ENCODE measurements at regions not wholly inside any gene's neighbourhood (a gene's known extent, or its start where the extent isn't known, plus 50 kb on each side); places are given as distances from the start of the nearest gene placed in this dataset.

DNA sequence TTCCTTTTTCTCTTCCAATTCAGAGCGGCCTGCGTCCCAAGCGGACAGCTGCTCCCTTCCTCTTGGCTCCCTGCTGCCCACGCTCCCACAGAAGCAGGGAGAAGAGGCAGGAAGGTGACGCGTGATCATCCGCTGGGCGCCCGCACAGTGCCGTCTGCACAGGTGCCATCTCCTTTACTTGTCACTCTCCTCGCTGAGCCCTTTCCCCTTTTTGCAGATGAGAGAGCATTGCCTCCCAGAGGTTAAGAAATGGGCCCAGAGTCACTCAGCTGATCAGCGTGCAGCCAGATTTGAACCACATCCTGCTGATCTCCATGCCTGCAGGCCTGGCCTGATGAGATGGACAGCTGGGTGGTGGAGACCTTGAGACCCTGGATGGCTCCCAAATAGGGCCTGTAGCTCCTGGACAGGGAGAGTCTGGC lies 299.8 kb downstream of the SEC14L1 start:
- H3K36me3 Mint-ChIP-seq, result no peaks in the 10 kb centered on the region
- H3K27ac Mint-ChIP-seq, result peak overlapping the region; percentile 93 to 100 (median 99)
- no peaks in the 10 kb centered on the region for H3K9me3 Mint-ChIP-seq
- peaks cover 48 to 100% (median 99%) of the 10 kb centered on the region in 4 donors for H3K4me1 Mint-ChIP-seq
- H3K4me3 Mint-ChIP-seq, result peak overlapping the region; percentile 68 to 99 (median 89)
- ATAC-seq, result no peak
- H3K27me3 Mint-ChIP-seq, result peaks cover 0 to 4% (median 0%) of the 10 kb centered on the region in 5 donors
- DNase-seq, result no peak
- POLR2A ChIA-PET, result interaction anchor here (0.9 to 74.5 kb wide), 13 partner anchors 8 to 692 kb away, joined by 3 to 5369 read pairs (median 15); partner anchors contain the start of genes TMC6, TMC8 and TNRC6C

- Mint-ChIP-seq H3K9me3 (no peaks in the 10 kb centered on the region), H3K36me3 (no peaks in the 10 kb centered on the region)
- POLR2A ChIA-PET, result interaction anchor here (0.8 to 74.5 kb wide), 15 partner anchors 9 to 691 kb away, joined by 3 to 5369 read pairs (median 10); partner anchors contain the start of genes TMC6, TMC8 and TNRC6C
Observed at GRCh38 chr17:77441130-77441920, 300.6 kb downstream of the SEC14L1 start.

DNA sequence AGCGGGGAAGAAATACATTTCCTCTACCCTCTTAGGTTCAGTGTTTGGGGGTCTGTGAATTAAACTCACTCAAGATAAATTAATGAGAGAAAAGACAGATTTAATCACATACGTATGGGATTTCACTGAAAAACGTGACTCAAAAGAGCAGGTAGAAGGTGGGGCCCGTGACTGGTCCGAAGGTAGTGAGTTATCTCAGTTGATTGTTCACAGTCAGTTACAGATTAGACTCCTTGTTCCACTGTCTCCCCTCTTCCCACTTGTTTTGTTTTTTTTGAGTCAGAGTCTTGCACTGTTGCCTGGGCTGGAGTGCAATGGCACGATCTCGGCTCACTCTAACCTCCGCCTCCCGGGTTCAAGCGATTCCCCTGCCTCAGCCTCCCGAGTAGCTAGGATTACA lies 301.2 kb downstream of the SEC14L1 start:
- Mint-ChIP-seq H3K36me3 (no peaks in the 10 kb centered on the region), H3K27me3 (peaks cover 0 to 4% (median 0%) of the 10 kb centered on the region in 5 donors), H3K4me1 (peaks cover 55 to 100% (median 99%) of the 10 kb centered on the region in 4 donors), H3K27ac (peak overlapping the region; percentile 93 to 100 (median 99)), H3K4me3 (peak overlapping the region; percentile 68 to 99 (median 89)), H3K9me3 (no peaks in the 10 kb centered on the region)
- no peak for ATAC-seq
- POLR2A ChIA-PET, result interaction anchor here (0.9 to 74.5 kb wide), 10 partner anchors 9 to 687 kb away, joined by 3 to 5369 read pairs (median 48); partner anchors contain the start of genes TMC6, TMC8 and TNRC6C
- no peak for DNase-seq

More at GRCh38 chr17:77441130-77441920, 300.6 kb downstream of the SEC14L1 start:
- H3K27me3 Mint-ChIP-seq, result peaks cover 0 to 4% (median 0%) of the 10 kb centered on the region in 5 donors
- DNase-seq (peak; percentile 54 to 93 (median 83)), ATAC-seq (peak; percentile 54 to 59)
- peak overlapping the region; percentile 93 to 100 (median 99) for H3K27ac Mint-ChIP-seq
- H3K4me3 Mint-ChIP-seq, result peak overlapping the region; percentile 68 to 99 (median 89)
- peaks cover 52 to 100% (median 99%) of the 10 kb centered on the region in 4 donors for H3K4me1 Mint-ChIP-seq

DNA sequence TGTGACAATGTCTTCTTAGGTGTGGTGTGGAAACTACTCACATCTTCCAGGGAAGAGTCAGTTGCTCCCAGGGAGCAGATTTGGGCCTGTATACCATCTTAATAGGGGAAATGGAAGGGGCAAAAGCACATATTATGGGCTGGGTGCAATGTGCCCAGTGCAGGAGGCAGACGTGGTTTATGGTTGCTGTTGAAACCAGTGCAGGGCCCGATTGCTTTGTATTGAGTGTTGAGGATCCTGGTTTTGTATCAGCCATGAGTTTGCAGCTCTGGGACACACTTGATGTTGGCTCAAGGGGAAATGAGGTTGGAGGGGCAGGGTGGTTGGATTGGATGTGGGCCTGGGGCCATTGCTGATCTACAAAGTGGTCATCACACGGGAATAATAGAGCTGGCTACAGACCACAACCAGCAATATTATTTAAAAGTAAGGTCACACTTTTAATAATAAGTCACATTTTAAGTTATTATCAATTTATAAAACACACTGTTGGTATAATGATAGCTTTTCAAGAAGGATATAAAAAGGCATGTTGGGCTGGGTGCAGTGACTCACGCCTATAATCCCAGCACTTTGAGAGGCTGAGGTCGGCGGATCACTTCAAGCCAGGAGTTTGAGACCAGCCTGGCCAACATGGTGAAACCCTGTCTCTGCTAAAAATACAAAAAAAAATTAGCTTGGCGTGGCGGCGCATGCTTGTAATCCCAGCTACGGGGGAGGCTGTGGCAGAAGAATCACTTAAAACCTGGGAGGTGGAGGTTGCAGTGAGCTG lies 302.4 kb downstream of the SEC14L1 start:
- Mint-ChIP-seq H3K36me3 (peaks cover 0 to 3% (median 0%) of the 10 kb centered on the region in 3 donors), H3K4me3 (peak overlapping the region; percentile 68 to 99 (median 90)), H3K4me1 (peaks cover 56 to 99% (median 97%) of the 10 kb centered on the region in 4 donors), H3K27ac (peak overlapping the region; percentile 93 to 100 (median 99)), H3K9me3 (no peaks in the 10 kb centered on the region), H3K27me3 (peaks cover 0 to 4% (median 0%) of the 10 kb centered on the region in 5 donors)
- POLR2A ChIA-PET, result interaction anchor here (1.2 to 74.5 kb wide), 9 partner anchors 11 to 687 kb away, joined by 4 to 5369 read pairs (median 74); partner anchors contain the start of gene TMC8
- DNase-seq, result no peak
- ATAC-seq, result no peak

DNA sequence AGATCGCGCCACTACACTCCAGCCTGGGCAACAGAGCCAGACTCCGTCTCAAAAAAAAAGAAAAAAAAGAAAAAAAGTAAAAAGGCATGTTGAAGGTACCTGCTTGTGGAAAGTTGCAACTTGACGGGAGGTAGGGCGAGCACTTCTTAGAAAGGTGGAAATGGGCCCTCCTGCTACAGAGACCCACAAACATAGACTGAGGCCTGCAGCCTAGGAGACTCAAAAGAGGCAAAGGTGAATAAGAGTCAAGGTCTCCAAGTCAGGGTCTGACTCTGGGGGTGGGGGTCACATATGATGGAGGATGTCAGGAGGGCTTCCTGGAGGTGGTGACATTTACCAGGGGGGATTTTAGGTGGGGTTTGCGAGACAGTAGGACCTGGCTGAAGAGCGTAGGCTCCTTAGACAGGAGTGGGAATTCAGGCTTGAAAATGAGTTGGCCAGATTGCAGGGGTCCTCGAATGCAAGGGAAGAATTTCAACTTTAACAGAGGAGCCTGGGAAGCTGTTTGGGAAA lies 303.0 kb downstream of the SEC14L1 start:
- Mint-ChIP-seq H3K27me3 (peaks cover 0 to 4% (median 0%) of the 10 kb centered on the region in 5 donors), H3K4me3 (peak overlapping the region; percentile 47 to 99 (median 86)), H3K27ac (peak overlapping the region; percentile 93 to 100 (median 99)), H3K36me3 (peaks cover 0 to 3% (median 1%) of the 10 kb centered on the region in 3 donors), H3K9me3 (no peaks in the 10 kb centered on the region), H3K4me1 (peaks cover 54 to 98% (median 96%) of the 10 kb centered on the region in 4 donors)
- DNase-seq, result no peak
- ATAC-seq, result no peak
- POLR2A ChIA-PET, result interaction anchor here (1.2 to 74.5 kb wide), 11 partner anchors 11 to 687 kb away, joined by 4 to 5369 read pairs (median 19); partner anchors contain the start of gene TMC8

- Mint-ChIP-seq H3K27ac (peak overlapping the region; percentile 93 to 100 (median 99)), H3K4me1 (peaks cover 58 to 98% (median 96%) of the 10 kb centered on the region in 4 donors), H3K9me3 (no peaks in the 10 kb centered on the region), H3K36me3 (peaks cover 0 to 3% (median 1%) of the 10 kb centered on the region in 3 donors), H3K4me3 (peak overlapping the region; percentile 72 to 99 (median 86)), H3K27me3 (peaks cover 0 to 4% (median 0%) of the 10 kb centered on the region in 5 donors)
- POLR2A ChIA-PET, result interaction anchor here (0.5 to 74.5 kb wide), 17 partner anchors 12 to 685 kb away, joined by 3 to 5369 read pairs (median 6); partner anchors contain the start of genes TMC8 and TNRC6C
- ATAC-seq, result no peak
- DNase-seq, result no peak
Observed at GRCh38 chr17:77444628-77444983, 303.8 kb downstream of the SEC14L1 start.

DNA sequence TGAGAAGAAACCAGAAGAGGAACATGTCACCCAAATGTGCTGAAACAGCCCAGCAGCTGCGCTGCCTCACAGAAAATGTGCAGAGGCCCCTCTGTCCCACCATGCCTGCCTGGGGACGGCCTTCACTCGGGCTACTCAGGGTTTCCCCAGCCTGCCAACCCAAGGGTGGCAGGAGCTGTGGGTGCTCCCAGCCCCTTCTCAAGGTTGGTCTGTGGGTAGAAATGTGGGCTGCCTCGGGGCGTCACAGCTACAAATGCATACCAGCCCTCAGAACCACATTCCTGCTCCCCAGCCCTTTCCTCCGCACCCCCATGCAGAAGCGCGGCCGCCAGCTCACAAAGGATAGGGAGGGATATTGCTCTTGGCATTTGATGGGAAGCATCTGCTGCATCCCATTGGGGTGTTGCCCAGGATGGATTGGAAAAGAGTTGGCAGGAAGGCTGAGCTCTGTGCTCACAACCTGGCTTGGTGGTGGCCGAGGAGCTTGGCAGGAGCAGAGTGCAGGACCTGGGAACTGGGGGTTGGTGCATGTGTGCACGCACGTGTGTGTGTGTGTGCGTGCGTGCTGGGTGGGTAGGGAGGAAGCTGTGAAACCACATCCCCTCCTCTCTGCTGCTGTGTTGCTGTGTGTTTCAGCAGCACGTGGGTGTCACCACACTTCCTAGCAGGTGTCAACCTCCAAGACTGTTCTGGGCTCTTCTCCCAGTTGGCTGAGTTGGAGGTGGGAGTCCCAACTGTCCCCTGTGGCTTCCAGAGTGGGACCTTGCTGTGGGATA lies 304.4 kb downstream of the SEC14L1 start:
- DNase-seq, result peak; percentile 67 to 98 (median 88)
- peak; percentile 60 to 77 for ATAC-seq
- no peaks in the 10 kb centered on the region for H3K9me3 Mint-ChIP-seq
- H3K4me3 Mint-ChIP-seq, result peak overlapping the region; percentile 72 to 99 (median 86)
- H3K4me1 Mint-ChIP-seq, result peaks cover 59 to 98% (median 96%) of the 10 kb centered on the region in 4 donors
- peak overlapping the region; percentile 93 to 100 (median 99) for H3K27ac Mint-ChIP-seq
- POLR2A ChIA-PET, result interaction anchor here (0.5 to 74.5 kb wide), 18 partner anchors 13 to 1570 kb away, joined by 3 to 5369 read pairs (median 6); partner anchors contain the start of genes TMC8 and TNRC6C
- peaks cover 0 to 4% (median 0%) of the 10 kb centered on the region in 5 donors for H3K27me3 Mint-ChIP-seq
- peaks cover 0 to 4% (median 1%) of the 10 kb centered on the region in 3 donors for H3K36me3 Mint-ChIP-seq

DNA sequence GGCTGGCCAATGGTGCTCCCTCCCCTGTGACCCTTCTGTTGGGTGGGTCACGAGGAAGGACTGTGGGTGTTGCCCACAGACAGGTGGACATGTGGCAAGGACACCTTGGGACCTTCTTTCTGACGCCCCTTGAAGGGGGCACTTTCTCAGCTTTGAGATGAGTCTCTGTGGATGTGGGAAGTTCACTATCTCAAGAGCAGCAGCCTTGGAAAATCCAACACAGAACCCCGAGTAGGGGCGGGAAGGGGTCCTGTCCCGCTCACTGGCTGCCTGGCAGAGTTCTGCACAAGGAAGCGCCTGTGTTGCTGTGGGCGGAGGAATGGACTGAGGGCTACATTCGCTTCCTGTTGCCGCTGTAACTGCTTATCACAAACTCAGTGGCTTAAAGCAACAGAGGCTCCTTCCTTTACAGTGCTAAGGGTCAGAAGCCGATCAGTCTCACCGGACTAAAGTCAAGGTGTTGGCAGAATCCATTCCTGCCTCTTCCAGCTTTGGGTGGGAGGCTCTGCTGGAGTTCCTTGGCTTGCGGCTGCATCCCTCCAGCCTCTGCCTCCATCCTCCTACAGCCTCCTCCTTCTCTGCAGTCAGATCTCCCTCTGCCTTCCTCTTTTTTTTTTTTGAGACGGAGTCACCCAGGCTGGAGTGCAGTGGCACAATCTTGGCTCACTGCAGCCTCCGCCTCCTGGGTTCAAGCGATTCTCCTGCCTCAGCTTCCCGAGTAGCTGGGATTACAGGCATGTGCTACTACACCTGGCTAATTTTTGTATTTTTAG lies 305.2 kb downstream of the SEC14L1 start:
- peak overlapping the region; percentile 93 to 100 (median 99) for H3K27ac Mint-ChIP-seq
- peaks cover 56 to 95% (median 93%) of the 10 kb centered on the region in 4 donors for H3K4me1 Mint-ChIP-seq
- peaks cover 0 to 4% (median 1%) of the 10 kb centered on the region in 3 donors for H3K36me3 Mint-ChIP-seq
- no peaks in the 10 kb centered on the region for H3K9me3 Mint-ChIP-seq
- H3K27me3 Mint-ChIP-seq, result peaks cover 0 to 4% (median 0%) of the 10 kb centered on the region in 5 donors
- POLR2A ChIA-PET, result interaction anchor here (0.6 to 74.5 kb wide), 14 partner anchors 13 to 1570 kb away, joined by 3 to 5369 read pairs (median 14); partner anchors contain the start of genes TK1 and TMC8
- ATAC-seq (peak; percentile 20 to 33), DNase-seq (peak in 5 of 10 donors; percentile 51 to 80 (median 57))
- peak overlapping the region; percentile 72 to 99 (median 86) for H3K4me3 Mint-ChIP-seq

DNA sequence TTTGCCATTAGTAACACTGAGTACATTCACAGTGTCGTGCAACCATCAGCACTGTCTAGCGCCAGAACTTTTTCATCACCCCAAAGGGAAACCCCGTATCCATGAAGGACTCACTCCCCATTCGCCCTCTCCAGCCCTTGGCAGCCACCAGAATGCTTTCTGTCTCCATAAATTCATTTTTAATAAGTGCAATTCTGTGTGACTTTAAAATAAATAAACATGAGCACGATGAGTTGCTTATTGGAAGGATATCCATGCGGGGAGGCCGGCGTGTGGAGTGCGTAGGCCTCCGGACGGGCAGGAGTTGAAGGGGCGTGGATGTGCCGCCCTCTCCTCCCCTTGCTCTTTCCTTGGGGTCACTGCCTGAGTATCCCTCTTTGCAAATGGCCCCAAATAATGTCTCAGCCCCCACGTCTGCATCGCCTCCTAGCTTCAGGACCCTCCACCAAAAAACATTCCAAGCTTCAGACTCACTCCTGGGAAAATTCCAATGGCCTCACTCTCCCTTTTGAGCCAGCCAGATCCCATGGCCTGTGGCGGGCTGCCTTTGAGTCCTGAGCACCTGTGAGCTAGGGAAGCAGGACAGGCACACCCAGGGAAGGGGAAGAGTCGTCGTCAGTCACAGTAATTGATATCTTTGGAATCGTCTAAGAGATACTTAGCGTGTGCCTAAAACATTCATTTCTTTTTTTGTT lies 306.3 kb downstream of the SEC14L1 start:
- Mint-ChIP-seq H3K27me3 (peaks cover 0 to 4% (median 0%) of the 10 kb centered on the region in 5 donors), H3K4me3 (peak overlapping the region; percentile 72 to 99 (median 86)), H3K4me1 (peaks cover 50 to 88% (median 82%) of the 10 kb centered on the region in 4 donors), H3K36me3 (peaks cover 3 to 4% (median 4%) of the 10 kb centered on the region in 3 donors), H3K27ac (peak overlapping the region; percentile 93 to 100 (median 99)), H3K9me3 (no peaks in the 10 kb centered on the region)
- POLR2A ChIA-PET, result interaction anchor here (1.0 to 74.5 kb wide), 6 partner anchors 14 to 72 kb away, joined by 3 to 5369 read pairs (median 120); no protein-coding TSS in a partner anchor
- ATAC-seq, result no peak
- DNase-seq, result no peak

All from naive thymus-derived CD8-positive, alpha-beta T cell (primary cell).